ENCODE measurements at regions not wholly inside any gene's neighbourhood (a gene's known extent, or its start where the extent isn't known, plus 50 kb on each side); places are given as distances from the start of the nearest gene placed in this dataset.

GRCh38 chr2:144834363-144834762 is 314.4 kb upstream of the ZEB2 start:
- TF ChIP-seq, protein P1, sequence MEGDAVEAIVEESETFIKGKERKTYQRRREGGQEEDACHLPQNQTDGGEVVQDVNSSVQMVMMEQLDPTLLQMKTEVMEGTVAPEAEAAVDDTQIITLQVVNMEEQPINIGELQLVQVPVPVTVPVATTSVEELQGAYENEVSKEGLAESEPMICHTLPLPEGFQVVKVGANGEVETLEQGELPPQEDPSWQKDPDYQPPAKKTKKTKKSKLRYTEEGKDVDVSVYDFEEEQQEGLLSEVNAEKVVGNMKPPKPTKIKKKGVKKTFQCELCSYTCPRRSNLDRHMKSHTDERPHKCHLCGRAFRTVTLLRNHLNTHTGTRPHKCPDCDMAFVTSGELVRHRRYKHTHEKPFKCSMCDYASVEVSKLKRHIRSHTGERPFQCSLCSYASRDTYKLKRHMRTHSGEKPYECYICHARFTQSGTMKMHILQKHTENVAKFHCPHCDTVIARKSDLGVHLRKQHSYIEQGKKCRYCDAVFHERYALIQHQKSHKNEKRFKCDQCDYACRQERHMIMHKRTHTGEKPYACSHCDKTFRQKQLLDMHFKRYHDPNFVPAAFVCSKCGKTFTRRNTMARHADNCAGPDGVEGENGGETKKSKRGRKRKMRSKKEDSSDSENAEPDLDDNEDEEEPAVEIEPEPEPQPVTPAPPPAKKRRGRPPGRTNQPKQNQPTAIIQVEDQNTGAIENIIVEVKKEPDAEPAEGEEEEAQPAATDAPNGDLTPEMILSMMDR (IDR thresholded peaks at IDR 0.05): no peak
- TF ChIP-seq POLR2AphosphoS5 (IDR thresholded peaks at IDR 0.05): no peak

All from suprapubic skin (tissue), 3 donors.